ENCODE measurements at regions not wholly inside any gene's neighbourhood (a gene's known extent, or its start where the extent isn't known, plus 50 kb on each side); places are given as distances from the start of the nearest gene placed in this dataset.
A peak's percentile ranks its signal among the peaks of the same experiment; 100 is the strongest.

DNA sequence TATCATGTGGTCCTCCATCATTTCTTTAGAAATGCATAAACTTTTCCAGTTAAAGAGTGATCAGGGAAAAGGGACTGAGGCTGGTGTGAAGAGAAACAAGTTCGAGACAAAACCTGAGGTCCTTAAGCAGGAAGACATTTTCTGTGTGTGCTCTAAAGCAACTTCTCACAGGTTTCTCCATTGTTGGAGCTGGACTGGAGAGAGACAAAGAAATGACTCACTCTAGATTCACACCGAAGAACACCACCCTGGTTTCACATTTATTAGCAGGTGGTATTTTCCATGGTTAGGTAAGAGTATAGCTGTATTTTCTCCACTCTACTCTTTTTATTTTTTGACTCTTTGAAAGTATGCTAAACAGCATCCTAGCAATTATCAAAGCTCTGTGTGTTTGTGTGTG, 736.4 kb downstream of the KCNA4 start:
- POLR2A ChIA-PET (ENCODE audit: unreplicated experiment), result interaction anchor here (0.6 kb wide), 1 partner anchor 58 kb away, joined by 3 read pairs; no protein-coding TSS in a partner anchor
- H3K9me2 ChIP-seq (replicated peaks; ENCODE audit: low read length), result no peaks in the 10 kb centered on the region
- peaks cover 28% of the 10 kb centered on the region for H3K4me1 ChIP-seq (ENCODE audit: insufficient read depth, low read length)
- no peaks in the 10 kb centered on the region for H3K27me3 ChIP-seq (ENCODE audit: low read length)
- peak overlapping the region; percentile 51; the same call in 1 of the 2 replicates for H2AFZ ChIP-seq (ENCODE audit: low read length)
- CTCF ChIA-PET, result interaction anchor here (1.0 to 1.7 kb wide), 2 partner anchors 48 to 49 kb away, joined by 3 to 5 read pairs; no protein-coding TSS in a partner anchor
- 0 out of 2 replicates have a peak overlapping the region, but pooled peaks have one; percentile 4 for H3K9ac ChIP-seq (ENCODE audit: low read length)
- no peaks in the 10 kb centered on the region for H3F3A ChIP-seq (ENCODE audit: low read length, unreplicated experiment)
- peak; percentile 66 for DNase-seq
- intact Hi-C loops (cut with micrococcal nuclease), result loop anchor here (5.0 kb wide), 1 partner anchor 1583 kb away; no protein-coding TSS in a partner anchor
- no peak overlapping the region for H3K4me3 ChIP-seq (ENCODE audit: low read length)
- H3K79me2 ChIP-seq (ENCODE audit: low read length), result no peaks in the 10 kb centered on the region
- ATAC-seq, result peak; percentile 57
- H3K9me3 ChIP-seq (ENCODE audit: low read length), result no peaks in the 10 kb centered on the region
- H3K36me3 ChIP-seq (ENCODE audit: low read depth, low read length), result no peaks in the 10 kb centered on the region
- peak overlapping the region; percentile 53 for H3K27ac ChIP-seq (ENCODE audit: low read length)
- TF ChIP-seq EZH2phosphoT487 (IDR thresholded peaks at IDR 0.05; ENCODE audit: borderline replicate concordance, low read length), result no peak
- TF ChIP-seq, protein P1, sequence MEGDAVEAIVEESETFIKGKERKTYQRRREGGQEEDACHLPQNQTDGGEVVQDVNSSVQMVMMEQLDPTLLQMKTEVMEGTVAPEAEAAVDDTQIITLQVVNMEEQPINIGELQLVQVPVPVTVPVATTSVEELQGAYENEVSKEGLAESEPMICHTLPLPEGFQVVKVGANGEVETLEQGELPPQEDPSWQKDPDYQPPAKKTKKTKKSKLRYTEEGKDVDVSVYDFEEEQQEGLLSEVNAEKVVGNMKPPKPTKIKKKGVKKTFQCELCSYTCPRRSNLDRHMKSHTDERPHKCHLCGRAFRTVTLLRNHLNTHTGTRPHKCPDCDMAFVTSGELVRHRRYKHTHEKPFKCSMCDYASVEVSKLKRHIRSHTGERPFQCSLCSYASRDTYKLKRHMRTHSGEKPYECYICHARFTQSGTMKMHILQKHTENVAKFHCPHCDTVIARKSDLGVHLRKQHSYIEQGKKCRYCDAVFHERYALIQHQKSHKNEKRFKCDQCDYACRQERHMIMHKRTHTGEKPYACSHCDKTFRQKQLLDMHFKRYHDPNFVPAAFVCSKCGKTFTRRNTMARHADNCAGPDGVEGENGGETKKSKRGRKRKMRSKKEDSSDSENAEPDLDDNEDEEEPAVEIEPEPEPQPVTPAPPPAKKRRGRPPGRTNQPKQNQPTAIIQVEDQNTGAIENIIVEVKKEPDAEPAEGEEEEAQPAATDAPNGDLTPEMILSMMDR (conservative IDR thresholded peaks at IDR 0.05; ENCODE audit: low read depth, low read length), result no peak
- TF ChIP-seq EZH2 (IDR thresholded peaks at IDR 0.05; ENCODE audit: low read length, unreplicated experiment), result no peak
- no peaks in the 10 kb centered on the region for H4K20me1 ChIP-seq (ENCODE audit: low read length)
- H3K4me2 ChIP-seq (ENCODE audit: low read length), result peak overlapping the region; percentile 32
- BruUV-seq (replicated peaks), result no TSS peak

DNA sequence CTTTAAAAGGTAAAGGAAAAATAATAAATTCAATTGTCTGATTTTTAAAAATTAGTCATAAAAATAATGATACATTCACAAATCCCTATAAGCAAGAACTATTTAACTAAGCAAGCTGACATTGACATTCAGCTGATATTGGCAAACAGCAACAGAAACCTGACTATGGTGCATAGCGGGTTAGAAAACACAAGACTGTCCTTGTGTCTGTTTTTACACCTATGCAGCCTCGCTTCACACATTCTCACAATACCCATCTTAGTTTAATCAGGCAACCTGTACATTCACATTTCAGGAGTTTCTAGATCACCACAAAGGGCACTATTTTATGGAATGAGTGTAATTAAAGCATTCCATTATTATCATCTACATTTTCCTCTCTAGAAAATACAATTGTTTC, 737.1 kb downstream of the KCNA4 start:
- no peak overlapping the region for H3K4me3 ChIP-seq (ENCODE audit: low read length)
- no peaks in the 10 kb centered on the region for H3K27me3 ChIP-seq (ENCODE audit: low read length)
- H3K79me2 ChIP-seq (ENCODE audit: low read length), result no peaks in the 10 kb centered on the region
- no peaks in the 10 kb centered on the region for H3F3A ChIP-seq (ENCODE audit: low read length, unreplicated experiment)
- H3K27ac ChIP-seq (ENCODE audit: low read length), result 0 out of 2 replicates have a peak overlapping the region, but pooled peaks have one; percentile 53
- no peak overlapping the region for H3K9ac ChIP-seq (ENCODE audit: low read length)
- no peaks in the 10 kb centered on the region for H3K9me3 ChIP-seq (ENCODE audit: low read length)
- no TSS peak for BruUV-seq (replicated peaks)
- intact Hi-C loops (cut with micrococcal nuclease), result loop anchor here (5.0 kb wide), 1 partner anchor 1582 kb away; no protein-coding TSS in a partner anchor
- no peaks in the 10 kb centered on the region for H3K9me2 ChIP-seq (replicated peaks; ENCODE audit: low read length)
- CTCF ChIA-PET, result interaction anchor here (1.7 kb wide), 1 partner anchor 50 kb away, joined by 5 read pairs; no protein-coding TSS in a partner anchor
- no peak overlapping the region for H3K4me2 ChIP-seq (ENCODE audit: low read length)
- no peak overlapping the region; the same call in 1 of the 2 replicates for H2AFZ ChIP-seq (ENCODE audit: low read length)
- POLR2A ChIA-PET (ENCODE audit: unreplicated experiment), result no interaction called here
- peaks cover 28% of the 10 kb centered on the region for H3K4me1 ChIP-seq (ENCODE audit: insufficient read depth, low read length)
- TF ChIP-seq EZH2phosphoT487 (IDR thresholded peaks at IDR 0.05; ENCODE audit: borderline replicate concordance, low read length) (no peak), EZH2 (IDR thresholded peaks at IDR 0.05; ENCODE audit: low read length, unreplicated experiment) (no peak)
- TF ChIP-seq, protein P1 (conservative IDR thresholded peaks at IDR 0.05; ENCODE audit: low read depth, low read length), result no peak
- ATAC-seq, result no peak
- no peaks in the 10 kb centered on the region for H3K36me3 ChIP-seq (ENCODE audit: low read depth, low read length)
- H4K20me1 ChIP-seq (ENCODE audit: low read length), result no peaks in the 10 kb centered on the region
- no peak for DNase-seq

DNA sequence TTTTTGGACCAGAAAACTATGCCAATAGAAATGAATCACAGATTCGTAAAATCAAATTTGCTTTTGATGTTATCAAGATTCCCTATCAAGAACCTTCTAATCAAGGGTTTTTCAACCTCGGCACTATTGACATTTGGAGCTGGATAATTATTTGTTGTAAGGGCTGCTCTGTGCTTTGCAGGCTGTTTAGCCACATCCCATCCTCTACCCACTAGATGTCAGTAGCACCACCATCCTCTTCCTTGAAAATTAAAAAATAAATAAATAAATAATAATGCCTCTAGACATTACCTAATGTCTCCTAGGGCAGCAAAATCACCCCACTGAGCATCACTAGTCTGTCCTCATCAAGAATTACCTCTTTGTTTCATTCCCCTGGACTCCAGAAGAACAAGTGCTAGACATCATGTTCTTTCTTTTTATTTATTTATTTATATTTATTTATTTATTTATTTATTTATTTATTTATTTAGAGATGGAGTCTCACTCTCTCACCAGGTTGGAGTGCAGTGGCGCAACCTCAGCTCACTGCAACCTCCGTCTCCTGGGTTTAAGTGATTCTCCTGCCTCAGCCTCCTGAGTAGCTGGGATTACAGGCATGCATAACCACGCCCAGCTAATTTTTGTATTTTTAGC, 744.7 kb downstream of the KCNA4 start:
- intact Hi-C loops (cut with micrococcal nuclease), result loop anchor here (1.0 kb wide), 1 partner anchor 57 kb away; no protein-coding TSS in a partner anchor
- no peaks in the 10 kb centered on the region for H3K9me3 ChIP-seq (ENCODE audit: low read length)
- H3K9ac ChIP-seq (ENCODE audit: low read length), result no peak overlapping the region
- no peaks in the 10 kb centered on the region for H3K27me3 ChIP-seq (ENCODE audit: low read length)
- H3K4me2 ChIP-seq (ENCODE audit: low read length), result no peak overlapping the region
- ChIA-PET CTCF (interaction anchor here (0.6 to 1.0 kb wide), 3 partner anchors 38 to 1577 kb away, joined by 3 to 10 read pairs (median 10); no protein-coding TSS in a partner anchor), POLR2A (ENCODE audit: unreplicated experiment) (no interaction called here)
- no peaks in the 10 kb centered on the region for H4K20me1 ChIP-seq (ENCODE audit: low read length)
- H3F3A ChIP-seq (ENCODE audit: low read length, unreplicated experiment), result no peaks in the 10 kb centered on the region
- no peaks in the 10 kb centered on the region for H3K79me2 ChIP-seq (ENCODE audit: low read length)
- DNase-seq (peak; percentile 45), ATAC-seq (peak; percentile 87)
- no peak overlapping the region for H3K4me3 ChIP-seq (ENCODE audit: low read length)
- H3K36me3 ChIP-seq (ENCODE audit: low read depth, low read length), result no peaks in the 10 kb centered on the region
- H3K27ac ChIP-seq (ENCODE audit: low read length), result no peak overlapping the region
- H2AFZ ChIP-seq (ENCODE audit: low read length), result peak overlapping the region; percentile 25
- no peaks in the 10 kb centered on the region for H3K9me2 ChIP-seq (replicated peaks; ENCODE audit: low read length)
- no peak for TF ChIP-seq EZH2 (IDR thresholded peaks at IDR 0.05; ENCODE audit: low read length, unreplicated experiment)
- no peak for TF ChIP-seq EZH2phosphoT487 (IDR thresholded peaks at IDR 0.05; ENCODE audit: borderline replicate concordance, low read length)
- TF ChIP-seq, protein P1 (conservative IDR thresholded peaks at IDR 0.05; ENCODE audit: low read depth, low read length), result peak; percentile 58
- BruUV-seq (replicated peaks), result no TSS peak
- peaks cover 7% of the 10 kb centered on the region for H3K4me1 ChIP-seq (ENCODE audit: insufficient read depth, low read length)
